ENCODE measurements at regions not wholly inside any gene's neighbourhood (a gene's known extent, or its start where the extent isn't known, plus 50 kb on each side); places are given as distances from the start of the nearest gene placed in this dataset.

DNA sequence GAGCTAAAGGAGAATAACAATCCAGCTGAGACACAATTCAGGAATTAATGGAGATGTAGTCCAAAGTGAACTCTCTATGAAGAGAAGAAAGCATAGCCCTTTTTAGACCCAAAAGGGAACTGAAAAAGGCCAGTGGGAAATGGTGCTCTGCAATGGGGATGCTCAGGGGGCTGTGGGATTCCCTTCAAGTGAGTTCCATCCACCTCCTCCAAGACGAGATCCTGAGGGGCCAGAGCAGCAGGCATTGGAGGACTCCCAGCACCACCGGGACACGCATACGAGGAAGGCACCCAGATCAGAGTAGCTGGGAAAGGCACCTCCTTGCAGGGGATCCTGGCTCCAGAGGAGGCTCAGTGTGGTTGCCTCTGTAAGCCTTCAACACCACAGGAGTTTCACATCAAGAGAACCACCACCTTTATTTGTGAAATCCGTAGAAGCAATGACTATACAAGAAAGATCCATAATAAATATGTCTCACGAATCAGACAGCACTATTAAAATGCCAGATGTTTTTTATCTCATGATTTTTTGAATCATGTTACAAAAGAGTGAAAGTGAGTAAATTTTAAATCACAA is 288.2 kb downstream of the MED10 start:
- H3K9me3 ChIP-seq = no peaks in the 10 kb centered on the region
- H3K27ac ChIP-seq = no peak overlapping the region
- in situ Hi-C loops (cut with MboI; ENCODE audit: low pct_ligation_motif_present in 1 of 4, low pct_unique_long_range_greater_than_20kb in 1 of 4, low sequenced_read_pairs in 3 of 4) = no loop called here
- no peak for TF ChIP-seq EP300 (IDR thresholded peaks at IDR 0.05; ENCODE audit: low read depth)
- no peak for TF ChIP-seq POLR2AphosphoS5 (IDR thresholded peaks at IDR 0.05)
- TF ChIP-seq CTCF (IDR thresholded peaks at IDR 0.05) = no peak
- no peak for TF ChIP-seq POLR2A (IDR thresholded peaks at IDR 0.05)
- WGBS, 2 donors (ENCODE audit: low coverage in 1 of 2) = 58 to 73% methylated on average over 2 to 6 of the region's 6 CpGs
- no peaks in the 10 kb centered on the region for H3K27me3 ChIP-seq
- no peaks in the 10 kb centered on the region for H3K36me3 ChIP-seq
- H3K4me3 ChIP-seq = no peak overlapping the region
- H3K4me1 ChIP-seq = no peaks in the 10 kb centered on the region
- no peak for DNase-seq
- intact Hi-C loops (cut with DNase I; ENCODE audit: low total_unique reads) = no loop called here

DNA sequence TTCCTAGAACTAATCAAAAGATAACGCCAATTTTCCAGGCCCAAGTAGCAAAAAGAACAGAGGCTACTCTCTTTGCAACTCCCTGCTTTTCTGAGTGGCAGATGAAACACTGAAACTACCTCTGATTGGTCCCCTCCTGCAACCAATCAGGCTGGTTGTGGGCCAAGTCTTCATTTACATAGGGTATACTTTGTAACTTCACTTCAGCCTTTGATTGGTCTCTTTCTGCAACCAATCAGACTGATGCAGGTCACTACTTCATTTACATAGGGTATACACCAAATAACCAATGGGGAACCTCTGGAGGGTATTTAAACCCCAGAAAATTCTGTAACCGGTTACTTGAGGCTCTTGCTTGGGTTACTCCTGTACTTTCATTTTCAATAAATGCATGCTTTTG is 289.6 kb downstream of the MED10 start:
- Histone ChIP-seq H3K9me3 (no peaks in the 10 kb centered on the region), H3K36me3 (no peaks in the 10 kb centered on the region), H3K4me3 (no peak overlapping the region), H3K27me3 (no peaks in the 10 kb centered on the region), H3K27ac (no peak overlapping the region), H3K4me1 (no peaks in the 10 kb centered on the region)
- WGBS, 2 donors (ENCODE audit: low coverage in 1 of 2) = 81 to 86% methylated on average over 2 of the region's 2 CpGs
- no peak for TF ChIP-seq POLR2AphosphoS5 (IDR thresholded peaks at IDR 0.05)
- TF ChIP-seq EP300 (IDR thresholded peaks at IDR 0.05; ENCODE audit: low read depth) = no peak
- TF ChIP-seq POLR2A (IDR thresholded peaks at IDR 0.05) = no peak
- no peak for DNase-seq
- in situ Hi-C loops (cut with MboI; ENCODE audit: low pct_ligation_motif_present in 1 of 4, low pct_unique_long_range_greater_than_20kb in 1 of 4, low sequenced_read_pairs in 3 of 4) = no loop called here
- intact Hi-C loops (cut with DNase I; ENCODE audit: low total_unique reads) = no loop called here

GRCh38 chr5:6087576-6087975 is 290.8 kb downstream of the MED10 start:
- WGBS, 2 donors (ENCODE audit: low coverage in 1 of 2) = 85% methylated on average over 12 of the region's 12 CpGs; no CpG with 5 or more reads in 1 of the 2 donors
- H3K4me3 ChIP-seq = no peak overlapping the region
- DNase-seq = no peak
- in situ Hi-C loops (cut with MboI; ENCODE audit: low pct_ligation_motif_present in 1 of 4, low pct_unique_long_range_greater_than_20kb in 1 of 4, low sequenced_read_pairs in 3 of 4) (no loop called here), intact Hi-C loops (cut with DNase I; ENCODE audit: low total_unique reads) (no loop called here)
- H3K27me3 ChIP-seq = no peaks in the 10 kb centered on the region
- H3K9me3 ChIP-seq = no peaks in the 10 kb centered on the region
- H3K36me3 ChIP-seq = no peaks in the 10 kb centered on the region
- no peaks in the 10 kb centered on the region for H3K4me1 ChIP-seq
- H3K27ac ChIP-seq = no peak overlapping the region
- TF ChIP-seq EP300 (IDR thresholded peaks at IDR 0.05; ENCODE audit: low read depth) = no peak
- no peak for TF ChIP-seq CTCF (IDR thresholded peaks at IDR 0.05)
- TF ChIP-seq POLR2AphosphoS5 (IDR thresholded peaks at IDR 0.05) = no peak
- TF ChIP-seq POLR2A (IDR thresholded peaks at IDR 0.05) = no peak

- Histone ChIP-seq H3K27ac (no peak overlapping the region), H3K27me3 (no peaks in the 10 kb centered on the region), H3K4me1 (no peaks in the 10 kb centered on the region), H3K9me3 (no peaks in the 10 kb centered on the region), H3K4me3 (no peak overlapping the region), H3K36me3 (no peaks in the 10 kb centered on the region)
- in situ Hi-C loops (cut with MboI; ENCODE audit: low pct_ligation_motif_present in 1 of 4, low pct_unique_long_range_greater_than_20kb in 1 of 4, low sequenced_read_pairs in 3 of 4) = no loop called here
- 76 to 92% methylated on average over 3 to 4 of the region's 4 CpGs for WGBS, 2 donors (ENCODE audit: low coverage in 1 of 2)
- intact Hi-C loops (cut with DNase I; ENCODE audit: low total_unique reads) = no loop called here
- no peak for DNase-seq
- TF ChIP-seq CTCF (IDR thresholded peaks at IDR 0.05) (no peak), EP300 (IDR thresholded peaks at IDR 0.05; ENCODE audit: low read depth) (no peak), POLR2AphosphoS5 (IDR thresholded peaks at IDR 0.05) (no peak)
Observed at GRCh38 chr5:6086871-6087270, 291.5 kb downstream of the MED10 start.

DNA sequence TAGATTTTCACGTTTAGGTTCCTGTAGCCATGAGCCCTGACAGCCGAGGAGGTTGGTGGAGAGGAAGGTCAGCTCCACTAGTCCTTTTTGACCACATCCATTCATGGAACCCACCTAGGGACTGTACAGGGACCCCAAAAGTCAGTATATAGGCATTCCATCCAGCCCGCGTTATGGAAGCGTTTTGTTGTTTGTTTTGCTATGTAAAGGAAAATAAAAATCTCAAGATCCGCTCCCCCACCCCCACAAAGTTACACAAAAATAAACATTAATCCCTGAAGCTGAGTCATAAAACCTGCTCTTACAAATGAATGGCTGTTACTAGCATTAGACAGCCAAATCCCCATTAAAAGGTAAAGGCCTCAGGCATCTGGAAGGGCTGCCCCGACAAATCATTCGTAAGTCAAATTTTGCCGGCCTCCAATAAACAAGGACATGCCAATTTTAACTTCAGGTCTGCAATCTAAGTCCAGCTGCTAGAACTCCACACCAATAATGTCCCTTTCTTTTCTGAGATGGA is 292.9 kb downstream of the MED10 start:
- Histone ChIP-seq H3K9me3 (no peaks in the 10 kb centered on the region), H3K4me3 (no peak overlapping the region), H3K36me3 (no peaks in the 10 kb centered on the region), H3K27ac (no peak overlapping the region), H3K4me1 (no peaks in the 10 kb centered on the region), H3K27me3 (no peaks in the 10 kb centered on the region)
- 42 to 65% methylated on average over 6 to 9 of the region's 9 CpGs for WGBS, 2 donors (ENCODE audit: low coverage in 1 of 2)
- in situ Hi-C loops (cut with MboI; ENCODE audit: low pct_ligation_motif_present in 1 of 4, low pct_unique_long_range_greater_than_20kb in 1 of 4, low sequenced_read_pairs in 3 of 4) = no loop called here
- no peak for DNase-seq
- TF ChIP-seq POLR2AphosphoS5 (IDR thresholded peaks at IDR 0.05) = no peak
- no peak for TF ChIP-seq CTCF (IDR thresholded peaks at IDR 0.05)
- no peak for TF ChIP-seq EP300 (IDR thresholded peaks at IDR 0.05; ENCODE audit: low read depth)
- no peak for TF ChIP-seq POLR2A (IDR thresholded peaks at IDR 0.05)
- intact Hi-C loops (cut with DNase I; ENCODE audit: low total_unique reads) = no loop called here

Data from transverse colon (tissue), 4 donors.